ENCODE measurements at regions not wholly inside any gene's neighbourhood (a gene's known extent, or its start where the extent isn't known, plus 50 kb on each side); places are given as distances from the start of the nearest gene placed in this dataset.

GRCh38 chr2:219692521-219692920 is 65.1 kb downstream of the SLC4A3 start:
- no peak for DNase-seq

GRCh38 chr2:219695145-219695709 is 67.8 kb downstream of the SLC4A3 start:
- no peak for DNase-seq

- no peak for DNase-seq
These were observed 70.6 kb downstream of the SLC4A3 start for GRCh38 chr2:219697811-219698747.

DNA sequence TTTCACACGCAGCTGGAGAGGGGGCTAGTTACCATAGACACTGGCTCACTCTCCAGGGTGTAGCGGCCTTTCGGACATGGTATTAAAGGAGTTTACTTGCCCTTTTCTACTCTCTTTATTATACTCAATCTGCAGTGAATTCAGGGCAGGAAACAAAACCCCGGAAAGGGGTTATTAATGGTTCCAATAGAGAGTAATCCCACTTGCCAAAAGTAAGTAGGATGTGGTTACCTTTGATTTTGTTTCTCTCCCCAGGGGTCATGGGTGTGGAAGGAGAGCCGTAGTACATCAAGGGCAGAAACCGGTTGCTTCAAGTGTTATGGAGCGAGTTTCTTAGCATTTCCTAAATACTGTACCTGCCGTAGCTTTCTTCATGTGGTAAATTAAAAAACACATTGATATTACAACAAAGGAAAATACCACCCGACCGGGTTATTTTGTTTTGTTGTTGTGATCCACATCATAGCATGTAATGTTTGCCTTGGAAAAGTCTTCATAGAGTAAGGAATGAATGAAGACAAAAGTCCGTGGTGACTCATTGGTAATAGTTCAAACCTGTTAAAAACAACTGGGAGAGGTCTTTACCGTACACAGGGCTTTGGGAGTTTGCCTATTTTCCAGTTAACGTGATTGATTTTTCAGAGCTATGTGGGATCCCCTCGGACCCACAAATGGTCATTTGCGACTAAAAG is 71.5 kb downstream of the SLC4A3 start:
- no peak for DNase-seq

- no peak for DNase-seq
These were observed 72.0 kb downstream of the SLC4A3 start for GRCh38 chr2:219699440-219699821.

GRCh38 chr2:219701847-219702634 is 74.6 kb downstream of the SLC4A3 start:
- no peak for DNase-seq

DNA sequence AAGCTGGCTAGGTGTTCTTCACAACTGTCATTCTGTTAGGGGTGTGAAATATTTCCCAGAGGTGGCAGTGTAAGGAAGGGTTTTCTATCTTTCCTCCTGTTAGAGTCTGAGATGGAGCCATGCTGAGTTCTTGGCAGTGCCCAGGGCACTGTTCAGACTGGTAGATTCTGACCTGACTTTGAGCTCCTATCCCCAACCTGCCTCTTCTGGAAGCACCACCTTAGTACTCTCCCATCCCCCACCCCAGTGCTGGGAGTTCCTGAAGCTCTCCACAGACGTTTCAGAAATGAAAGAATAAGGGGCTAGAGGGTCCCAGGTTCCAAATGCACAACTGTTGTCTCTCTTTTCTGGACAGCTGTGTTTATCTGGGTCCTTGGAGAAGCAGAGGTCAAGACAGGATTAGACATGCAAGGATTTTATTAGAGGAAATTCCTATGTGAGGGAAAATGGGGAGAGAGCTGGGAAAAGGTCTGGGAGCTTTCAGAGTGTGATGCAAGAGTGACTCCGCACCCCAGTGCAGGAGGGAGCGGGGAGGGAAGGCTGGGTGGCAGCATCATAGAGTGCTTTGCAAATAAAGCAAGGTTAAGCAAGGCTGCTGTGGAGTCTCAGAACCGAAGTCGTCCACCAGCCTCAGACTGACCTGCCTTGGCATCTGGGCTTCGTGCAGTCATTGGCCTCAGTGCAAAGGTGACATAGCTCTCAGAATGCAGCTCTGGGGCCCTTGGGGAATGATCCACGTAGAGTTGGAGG is 75.5 kb downstream of the SLC4A3 start:
- no peak for DNase-seq

DNA sequence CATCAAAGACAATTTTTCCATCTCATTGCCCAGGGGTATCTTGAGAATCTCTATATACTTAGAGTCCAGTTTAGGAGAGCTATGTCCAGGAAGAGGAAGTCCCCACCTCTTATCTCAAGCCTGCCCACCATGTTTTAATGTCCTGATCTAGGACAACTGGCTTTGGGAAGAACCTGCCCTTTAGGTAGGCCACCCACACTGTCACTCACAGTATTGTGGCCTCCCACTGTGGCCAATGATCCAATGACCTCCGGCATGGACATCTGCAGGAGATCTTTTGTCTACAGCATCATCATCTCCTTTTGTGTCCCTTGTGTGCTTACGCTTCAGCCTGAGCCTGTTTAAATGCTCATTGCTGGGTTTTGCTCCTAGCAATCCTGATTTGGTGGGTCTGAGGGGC is 77.4 kb downstream of the SLC4A3 start:
- DNase-seq = no peak

- DNase-seq = no peak
These were observed 79.4 kb downstream of the SLC4A3 start for GRCh38 chr2:219706823-219707281.

- DNase-seq = no peak
These were observed 80.3 kb downstream of the SLC4A3 start for GRCh38 chr2:219707496-219708285.

DNA sequence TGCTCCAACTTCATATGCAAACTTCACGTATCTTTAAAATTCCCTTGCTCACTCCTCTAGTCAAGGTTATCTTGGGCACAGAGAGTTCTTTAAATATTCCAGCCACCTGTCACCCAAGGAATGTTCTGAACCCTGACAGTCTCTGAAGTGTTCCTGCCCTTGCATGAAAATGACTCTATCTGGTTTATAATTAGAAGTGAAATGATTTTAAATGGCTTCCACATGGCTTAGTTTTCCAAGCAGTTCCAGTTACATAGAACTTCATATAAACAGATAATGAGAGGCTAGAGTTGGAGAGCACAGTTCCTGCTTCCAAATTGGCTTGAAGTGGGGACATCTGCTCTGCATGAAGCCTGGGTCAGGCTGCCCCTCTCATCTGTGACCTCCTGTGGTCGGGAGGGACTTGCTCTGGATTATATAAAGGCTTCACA is 81.9 kb downstream of the SLC4A3 start:
- DNase-seq = no peak

DNA sequence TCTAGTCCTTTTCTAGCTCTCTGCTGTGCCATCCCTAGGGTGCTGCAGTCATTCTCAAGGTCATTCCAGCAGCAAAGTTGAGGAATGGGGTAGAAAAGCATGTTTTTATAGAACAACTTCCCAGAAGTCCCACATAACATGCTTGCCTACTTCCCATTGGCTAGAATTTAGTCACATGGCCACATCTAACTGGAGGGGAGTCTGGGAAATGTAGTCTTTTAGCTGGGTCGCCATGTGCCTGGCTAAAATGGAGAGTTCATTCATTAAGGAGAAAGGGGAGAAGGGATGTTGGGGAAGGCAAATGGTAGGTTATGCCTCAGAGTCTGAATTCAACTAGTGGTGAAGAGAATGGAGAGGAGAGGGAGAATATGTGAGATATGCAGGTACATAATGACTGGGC is 85.7 kb downstream of the SLC4A3 start:
- DNase-seq = no peak

- DNase-seq = no peak
These were observed 87.4 kb downstream of the SLC4A3 start for GRCh38 chr2:219714681-219715400.

DNA sequence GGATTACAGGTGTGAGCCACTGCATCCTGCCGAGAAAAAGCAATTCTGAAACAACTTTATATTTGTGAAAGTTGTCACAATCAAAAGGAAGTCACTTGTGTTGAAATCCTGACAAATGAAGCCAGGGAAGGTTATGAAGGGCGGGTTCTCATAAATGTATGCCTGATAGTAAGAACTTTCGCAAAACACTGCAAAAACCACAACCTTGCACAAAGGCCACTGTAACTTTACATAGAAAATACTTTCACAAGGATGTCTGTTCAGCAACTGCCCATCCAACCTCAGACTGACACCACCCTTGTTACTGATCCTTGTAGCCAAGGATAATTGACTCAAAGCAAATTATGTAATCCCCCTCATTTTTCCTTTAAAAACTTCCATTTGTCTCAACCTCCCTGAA is 90.6 kb downstream of the SLC4A3 start:
- DNase-seq = no peak

DNA sequence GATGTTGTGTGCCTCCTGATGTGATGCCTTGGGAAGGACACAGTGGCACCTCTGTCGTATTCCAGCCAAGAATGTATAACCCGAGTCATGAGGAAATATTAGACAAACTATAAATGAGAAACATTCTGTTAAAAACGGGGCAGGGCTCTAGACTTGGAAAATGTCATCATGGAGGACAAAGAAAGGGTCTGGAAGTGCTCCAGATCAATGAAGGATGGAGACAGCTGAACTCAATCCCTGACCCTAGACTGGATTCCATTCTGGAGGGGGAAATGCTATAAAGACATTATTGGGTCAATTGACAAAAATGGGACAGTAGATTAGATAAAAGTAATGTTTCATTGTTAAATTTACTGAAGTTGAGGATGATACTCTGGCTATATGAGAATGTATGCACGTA is 92.1 kb downstream of the SLC4A3 start:
- no peak for DNase-seq

GRCh38 chr2:219720956-219721355 is 93.5 kb downstream of the SLC4A3 start:
- no peak for DNase-seq

DNA sequence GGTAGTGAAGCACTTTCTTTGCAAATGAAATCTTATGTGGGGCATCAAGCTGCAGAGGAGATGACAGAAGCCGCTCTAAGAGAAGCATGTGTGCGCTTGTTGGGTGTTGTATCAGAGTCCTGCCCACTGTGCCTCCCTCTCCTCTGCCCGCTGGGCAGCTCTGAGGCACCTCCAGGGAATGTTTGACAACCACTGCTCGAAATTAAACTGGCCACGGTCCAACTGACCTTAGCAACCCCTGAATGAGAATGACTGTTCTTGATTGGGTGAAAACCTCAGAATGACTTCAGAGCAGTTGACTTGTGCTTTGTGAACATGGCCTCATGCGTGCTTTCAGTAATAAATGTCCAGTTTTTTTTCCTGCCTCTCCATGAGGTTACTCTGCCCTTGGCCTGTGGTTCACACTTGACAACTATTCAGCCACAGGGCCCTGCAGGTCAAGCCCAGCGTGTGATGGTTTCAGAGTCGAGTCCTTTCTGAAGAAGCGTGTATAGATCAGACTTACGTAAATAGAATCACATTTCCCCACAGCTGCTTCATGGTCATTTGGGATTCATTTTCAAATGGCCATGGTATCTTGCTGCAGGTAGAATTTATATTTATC is 94.9 kb downstream of the SLC4A3 start:
- DNase-seq = no peak

DNA sequence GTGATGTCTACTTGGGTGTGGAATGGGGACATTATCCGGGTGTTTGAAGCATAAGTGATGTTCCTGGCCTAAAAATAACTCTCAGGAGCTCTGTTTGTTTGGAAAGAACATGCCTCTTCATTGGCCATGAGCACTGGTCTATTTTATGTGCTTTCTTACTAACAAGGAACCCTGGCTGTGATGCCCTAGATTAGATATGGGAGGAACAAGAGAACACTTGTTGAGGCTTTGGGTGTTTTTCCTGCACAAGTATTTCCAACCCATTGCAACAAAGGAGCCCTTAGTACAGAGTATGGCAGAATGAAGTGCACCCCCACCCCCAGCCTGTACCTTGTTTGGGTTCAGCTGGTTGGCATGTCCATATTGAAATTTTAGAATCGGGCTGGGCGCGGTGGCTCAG is 95.9 kb downstream of the SLC4A3 start:
- DNase-seq = no peak

DNA sequence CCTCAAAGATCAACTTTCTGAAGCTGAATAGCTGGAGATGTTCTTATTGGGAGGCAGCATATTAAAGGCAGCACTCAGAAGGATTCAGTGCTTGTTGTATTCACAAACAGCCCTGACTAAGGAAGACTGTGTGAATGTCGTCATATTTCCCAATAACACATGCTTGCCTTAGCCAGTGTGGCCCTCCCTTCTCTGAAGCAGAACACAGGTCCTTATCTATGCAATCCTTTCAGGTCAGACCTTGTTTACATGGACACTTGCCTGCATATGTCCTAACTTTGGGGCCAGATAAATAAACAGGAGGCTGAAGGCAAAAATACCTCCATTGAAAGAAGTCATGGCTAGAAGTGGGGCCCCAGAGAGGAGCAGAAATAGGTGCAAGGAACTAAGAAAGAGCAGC is 97.2 kb downstream of the SLC4A3 start:
- DNase-seq = no peak

Measured in renal pelvis (tissue), 1 donor.